ENCODE measurements at regions not wholly inside any gene's neighbourhood (a gene's known extent, or its start where the extent isn't known, plus 50 kb on each side); places are given as distances from the start of the nearest gene placed in this dataset.

DNA sequence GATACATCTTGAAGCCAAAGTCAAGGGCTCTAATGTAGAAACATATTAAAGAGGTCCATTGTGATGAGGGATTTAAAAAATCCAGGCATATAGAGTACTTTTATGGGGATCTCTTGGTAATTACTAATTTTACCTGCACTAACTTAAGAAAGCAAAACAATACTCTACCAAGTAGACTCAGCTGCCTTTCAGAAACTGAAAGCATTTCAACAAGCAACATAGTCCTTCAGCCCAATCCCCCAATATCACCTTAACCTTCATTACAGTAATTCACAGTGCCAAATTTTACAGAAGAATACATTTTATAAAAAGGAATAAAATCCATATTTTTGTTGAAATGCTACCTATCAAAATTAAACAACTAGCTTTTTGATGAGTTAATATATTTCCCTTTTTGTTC, 422.9 kb downstream of the DTHD1 start:
- Histone ChIP-seq H3K9me3 (peaks cover 0 to 22% (median 11%) of the 10 kb centered on the region in 4 donors), H3K36me3 (no peaks in the 10 kb centered on the region), H3K27ac (no peak overlapping the region), H3K4me3 (no peak overlapping the region), H3K27me3 (no peaks in the 10 kb centered on the region), H3K4me1 (no peaks in the 10 kb centered on the region)
- no peak for DNase-seq
- intact Hi-C loops (cut with DNase I; ENCODE audit: low total_unique reads): no loop called here
- TF ChIP-seq EP300 (IDR thresholded peaks at IDR 0.05) (no peak), POLR2AphosphoS5 (IDR thresholded peaks at IDR 0.05) (no peak), POLR2A (IDR thresholded peaks at IDR 0.05) (no peak)
- TF ChIP-seq, protein P1, sequence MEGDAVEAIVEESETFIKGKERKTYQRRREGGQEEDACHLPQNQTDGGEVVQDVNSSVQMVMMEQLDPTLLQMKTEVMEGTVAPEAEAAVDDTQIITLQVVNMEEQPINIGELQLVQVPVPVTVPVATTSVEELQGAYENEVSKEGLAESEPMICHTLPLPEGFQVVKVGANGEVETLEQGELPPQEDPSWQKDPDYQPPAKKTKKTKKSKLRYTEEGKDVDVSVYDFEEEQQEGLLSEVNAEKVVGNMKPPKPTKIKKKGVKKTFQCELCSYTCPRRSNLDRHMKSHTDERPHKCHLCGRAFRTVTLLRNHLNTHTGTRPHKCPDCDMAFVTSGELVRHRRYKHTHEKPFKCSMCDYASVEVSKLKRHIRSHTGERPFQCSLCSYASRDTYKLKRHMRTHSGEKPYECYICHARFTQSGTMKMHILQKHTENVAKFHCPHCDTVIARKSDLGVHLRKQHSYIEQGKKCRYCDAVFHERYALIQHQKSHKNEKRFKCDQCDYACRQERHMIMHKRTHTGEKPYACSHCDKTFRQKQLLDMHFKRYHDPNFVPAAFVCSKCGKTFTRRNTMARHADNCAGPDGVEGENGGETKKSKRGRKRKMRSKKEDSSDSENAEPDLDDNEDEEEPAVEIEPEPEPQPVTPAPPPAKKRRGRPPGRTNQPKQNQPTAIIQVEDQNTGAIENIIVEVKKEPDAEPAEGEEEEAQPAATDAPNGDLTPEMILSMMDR (IDR thresholded peaks at IDR 0.05): no peak

DNA sequence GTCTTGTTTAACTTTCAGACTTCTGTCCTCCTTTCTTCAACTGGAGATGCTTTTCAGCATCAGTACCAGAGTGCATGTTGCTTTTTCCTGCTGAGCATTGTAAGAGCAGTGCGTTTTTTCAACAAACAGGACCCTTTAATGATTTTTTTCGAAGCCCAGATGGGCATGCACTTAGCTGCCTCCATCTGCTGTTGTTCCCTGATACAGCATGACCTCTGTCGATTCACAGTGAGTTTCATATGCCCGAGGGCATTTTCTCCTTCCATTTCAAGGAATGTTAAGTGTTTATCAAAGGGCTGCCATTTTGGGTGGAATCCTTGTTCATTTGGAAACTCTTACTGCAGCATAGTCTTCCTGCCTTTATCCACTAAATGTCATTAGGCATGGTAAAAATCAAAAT, 428.6 kb downstream of the DTHD1 start:
- H3K27ac ChIP-seq: no peak overlapping the region
- H3K9me3 ChIP-seq: no peaks in the 10 kb centered on the region
- 59 to 70% (median 63%) methylated on average over 4 of the region's 4 CpGs for WGBS, 5 donors
- no peaks in the 10 kb centered on the region for H3K4me1 ChIP-seq
- TF ChIP-seq POLR2A (IDR thresholded peaks at IDR 0.05) (no peak), EP300 (IDR thresholded peaks at IDR 0.05) (no peak), POLR2AphosphoS5 (IDR thresholded peaks at IDR 0.05) (no peak)
- TF ChIP-seq, protein P1 (IDR thresholded peaks at IDR 0.05): no peak
- DNase-seq: no peak
- H3K4me3 ChIP-seq: no peak overlapping the region
- intact Hi-C loops (cut with DNase I; ENCODE audit: low total_unique reads): no loop called here
- no peaks in the 10 kb centered on the region for H3K27me3 ChIP-seq
- H3K36me3 ChIP-seq: no peaks in the 10 kb centered on the region

DNA sequence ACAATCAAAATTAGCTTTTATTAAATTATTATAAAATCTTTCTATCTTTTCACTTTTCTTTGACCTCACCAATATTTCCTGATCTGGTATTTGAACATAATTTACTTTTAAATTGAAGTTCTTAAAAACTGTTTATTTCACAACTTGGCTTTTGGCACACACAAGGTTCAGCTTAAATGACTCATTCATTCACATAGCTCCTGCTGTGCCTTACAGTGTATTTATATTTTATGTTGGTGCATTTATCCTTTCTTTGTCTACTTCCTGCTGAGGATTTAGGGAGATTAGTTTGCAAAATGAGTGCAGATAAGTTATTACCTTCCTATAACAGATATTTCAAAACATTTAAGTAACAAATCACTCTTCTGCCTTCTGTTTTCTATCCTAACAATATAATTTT, 430.6 kb downstream of the DTHD1 start:
- Histone ChIP-seq H3K4me3 (no peak overlapping the region), H3K9me3 (no peaks in the 10 kb centered on the region), H3K27me3 (no peaks in the 10 kb centered on the region), H3K27ac (no peak overlapping the region), H3K36me3 (no peaks in the 10 kb centered on the region), H3K4me1 (no peaks in the 10 kb centered on the region)
- no peak for DNase-seq
- intact Hi-C loops (cut with DNase I; ENCODE audit: low total_unique reads): no loop called here
- TF ChIP-seq POLR2AphosphoS5 (IDR thresholded peaks at IDR 0.05): no peak
- TF ChIP-seq, protein P1 (IDR thresholded peaks at IDR 0.05): no peak
- no peak for TF ChIP-seq POLR2A (IDR thresholded peaks at IDR 0.05)
- TF ChIP-seq EP300 (IDR thresholded peaks at IDR 0.05): no peak

DNA sequence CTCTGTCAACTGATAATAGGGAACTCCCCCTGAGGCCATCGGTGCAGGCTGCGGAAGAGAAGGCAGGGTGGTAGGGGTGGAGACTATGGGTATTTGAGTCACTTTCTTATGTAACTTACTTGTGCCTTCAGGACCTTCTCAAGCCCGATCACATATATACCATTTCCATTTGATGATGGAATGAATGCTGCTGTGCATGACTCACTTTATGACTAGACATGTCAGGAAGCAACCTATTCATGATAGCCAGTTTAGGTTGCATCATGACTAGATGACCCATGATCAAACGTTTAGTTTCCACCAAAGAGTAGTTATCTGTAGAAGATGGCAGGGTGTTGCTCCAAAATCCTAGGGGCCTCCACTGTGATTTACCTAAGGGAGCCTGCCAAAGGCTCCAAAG, 435.5 kb downstream of the DTHD1 start:
- Histone ChIP-seq H3K27me3 (no peaks in the 10 kb centered on the region), H3K36me3 (no peaks in the 10 kb centered on the region), H3K4me3 (no peak overlapping the region), H3K9me3 (no peaks in the 10 kb centered on the region), H3K4me1 (no peaks in the 10 kb centered on the region), H3K27ac (no peak overlapping the region)
- TF ChIP-seq, protein P1 (IDR thresholded peaks at IDR 0.05): no peak
- TF ChIP-seq EP300 (IDR thresholded peaks at IDR 0.05): no peak
- TF ChIP-seq POLR2A (IDR thresholded peaks at IDR 0.05): no peak
- 87 to 97% (median 93%) methylated on average over 4 of the region's 4 CpGs for WGBS, 5 donors
- intact Hi-C loops (cut with DNase I; ENCODE audit: low total_unique reads): no loop called here
- DNase-seq: no peak

DNA sequence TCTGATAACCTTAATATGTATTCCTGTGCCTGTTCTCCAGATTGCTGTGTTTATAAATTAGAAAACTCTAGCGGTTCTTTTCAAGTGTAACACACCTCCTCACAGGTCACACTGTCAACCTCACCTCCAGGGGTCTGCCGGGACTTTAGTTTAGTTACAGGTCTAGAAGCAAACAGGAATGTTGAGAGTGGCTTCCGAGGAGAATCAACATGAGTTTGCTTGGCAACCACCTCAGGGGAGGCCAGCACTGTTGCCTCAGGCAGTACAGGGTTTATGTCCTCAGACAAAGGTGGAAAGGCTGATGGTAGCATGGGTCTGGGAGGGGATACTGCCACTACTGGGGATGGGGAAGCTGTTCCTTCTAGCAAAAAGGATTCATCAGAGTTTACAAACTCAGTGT, 438.0 kb downstream of the DTHD1 start:
- no peaks in the 10 kb centered on the region for H3K9me3 ChIP-seq
- intact Hi-C loops (cut with DNase I; ENCODE audit: low total_unique reads): no loop called here
- H3K4me1 ChIP-seq: no peaks in the 10 kb centered on the region
- H3K4me3 ChIP-seq: no peak overlapping the region
- no peaks in the 10 kb centered on the region for H3K36me3 ChIP-seq
- DNase-seq: no peak
- no peak overlapping the region for H3K27ac ChIP-seq
- WGBS, 5 donors: 31 to 75% (median 46%) methylated on average over 3 of the region's 3 CpGs
- no peak for TF ChIP-seq POLR2AphosphoS5 (IDR thresholded peaks at IDR 0.05)
- no peak for TF ChIP-seq POLR2A (IDR thresholded peaks at IDR 0.05)
- TF ChIP-seq EP300 (IDR thresholded peaks at IDR 0.05): no peak
- TF ChIP-seq, protein P1 (IDR thresholded peaks at IDR 0.05): no peak
- no peaks in the 10 kb centered on the region for H3K27me3 ChIP-seq

Measured in stomach (tissue), 8 donors.